Hepatocyte (in vitro differentiated cells): ENCODE measurements at regions not wholly inside any gene's neighbourhood (a gene's known extent, or its start where the extent isn't known, plus 50 kb on each side); places are given as distances from the start of the nearest gene placed in this dataset.

ENCODE experiments used
- DNase-seq: peaks from one replicate; pipeline ENCODE4 v3.0.0-alpha.2; 2016; ENCODE audit warnings: low spot score
- H2AFZ ChIP-seq: fragments of 200-600 bp; sonication (generic); 2 replicates; pipeline ENCODE4 v1.6.0; 2016; ENCODE audit warnings: antibody characterized with exemption, mild to moderate bottlenecking
- H3K27ac ChIP-seq: fragments of 200-600 bp; sonication (generic); 2 replicates; pipeline ENCODE4 v1.5.1; 2016; ENCODE audit warnings: mild to moderate bottlenecking
- H3K27me3 ChIP-seq: fragments of 200-600 bp; sonication (generic); 2 replicates; pipeline ENCODE4 v1.6.1; 2016
- H3K36me3 ChIP-seq: fragments of 200-600 bp; sonication (generic); replicated peaks from 2 replicates; pipeline ENCODE4 v1.5.1; 2016; ENCODE audit warnings: low read depth; ENCODE audit not compliant: insufficient read depth
- H3K4me1 ChIP-seq: fragments of 200-600 bp; sonication (generic); 2 replicates; pipeline ENCODE4 v1.5.1; 2016; ENCODE audit warnings: mild to moderate bottlenecking, moderate library complexity; ENCODE audit not compliant: insufficient read depth
- H3K4me2 ChIP-seq: fragments of 200-600 bp; sonication (generic); 2 replicates; pipeline ENCODE4 v1.6.0; 2016
- H3K4me3 ChIP-seq: fragments of 200-600 bp; sonication (generic); 2 replicates; pipeline ENCODE4 v1.5.1; 2016; ENCODE audit warnings: mild to moderate bottlenecking
- H3K79me2 ChIP-seq: fragments of 200-600 bp; sonication (generic); 2 replicates; pipeline ENCODE4 v1.6.0; 2017; ENCODE audit warnings: mild to moderate bottlenecking
- H3K9me2 ChIP-seq: fragments of 200-600 bp; sonication (generic); replicated peaks from 2 replicates; pipeline ENCODE4 v1.6.0; 2017; ENCODE audit warnings: mild to moderate bottlenecking; ENCODE audit not compliant: insufficient read depth
- H3K9me3 ChIP-seq: fragments of 200-600 bp; sonication (generic); 2 replicates; pipeline ENCODE4 v1.5.1; 2016; ENCODE audit warnings: low read depth, mild to moderate bottlenecking
- H4K20me1 ChIP-seq: fragments of 200-600 bp; sonication (generic); 2 replicates; pipeline ENCODE4 v1.6.0; 2016; ENCODE audit warnings: mild to moderate bottlenecking; ENCODE audit not compliant: insufficient read depth, poor library complexity, severe bottlenecking
- EZH2 ChIP-seq: fragments of 200-600 bp; sonication (generic); IDR thresholded peaks from 2 replicates; pipeline ENCODE4 v1.6.1; 2016; ENCODE audit warnings: antibody characterized with exemption, mild to moderate bottlenecking, borderline replicate concordance
- EZH2phosphoT487 ChIP-seq: fragments of 200-600 bp; sonication (generic); IDR thresholded peaks from one replicate; pipeline ENCODE4 v1.6.1; 2018; ENCODE audit warnings: antibody characterized with exemption, mild to moderate bottlenecking, low read depth, moderate library complexity; ENCODE audit not compliant: unreplicated experiment, severe bottlenecking
- WGBS: methylation state at CpG from one replicate; pipeline ENCODE4 v1.1.6; 2016; ENCODE audit warnings: low lambda C conversion rate; ENCODE audit errors: missing lambda C conversion rate; 5-methylcytosine and 5-hydroxymethylcytosine counted together
- TF ChIP-seq, protein P1 (sequence below): fragments of 200-600 bp; sonication (generic); IDR thresholded peaks from 2 replicates; pipeline ENCODE4 v1.5.1; 2016; ENCODE audit warnings: antibody characterized with exemption, mild to moderate bottlenecking; ENCODE audit not compliant: poor library complexity

DNA sequence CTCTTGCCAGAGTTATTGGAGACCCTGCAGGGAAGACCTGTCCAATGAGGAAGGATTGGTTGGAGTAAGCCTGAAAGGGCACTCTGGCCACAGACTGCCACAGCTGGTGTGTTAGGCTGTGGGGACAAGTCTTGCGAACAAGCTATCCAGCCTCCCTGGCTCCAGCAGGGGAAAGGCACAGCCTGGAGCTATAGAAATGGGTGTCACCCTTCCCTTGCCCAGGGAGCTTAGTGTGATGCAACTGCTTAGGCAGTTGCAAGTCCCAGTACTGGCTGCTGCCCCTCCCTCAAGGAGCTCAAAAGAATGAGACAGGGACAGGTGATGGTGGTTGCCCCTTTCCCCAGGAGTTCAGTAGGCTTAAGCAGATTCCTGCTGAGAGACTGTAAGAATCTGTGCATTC is 165.7 kb upstream of the CT83 start:
- no peak overlapping the region for H3K4me2 ChIP-seq

DNA sequence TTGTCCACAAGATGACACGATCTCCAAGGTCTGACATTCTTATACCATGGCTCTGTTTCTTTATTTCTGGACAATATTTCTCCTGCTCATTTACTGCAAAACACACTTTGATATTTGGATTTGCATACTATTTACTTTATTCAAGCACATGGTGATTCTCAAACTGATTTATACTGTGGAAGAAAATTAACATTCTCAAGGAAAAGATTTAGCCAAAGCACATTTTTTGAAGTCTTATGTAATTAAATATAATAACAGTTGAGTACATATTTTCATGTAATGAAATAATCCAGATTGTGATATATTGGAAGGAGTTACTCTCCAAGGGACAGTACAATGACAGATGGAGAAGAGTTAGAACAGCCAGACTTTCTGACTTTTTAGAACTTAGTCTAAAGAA is 155.8 kb upstream of the CT83 start:
- Histone ChIP-seq H3K79me2 (no peaks in the 10 kb centered on the region), H3K9me2 (no peaks in the 10 kb centered on the region), H2AFZ (no peak overlapping the region), H3K36me3 (no peaks in the 10 kb centered on the region), H3K9me3 (no peaks in the 10 kb centered on the region), H3K4me1 (no peaks in the 10 kb centered on the region), H3K27ac (no peak overlapping the region), H4K20me1 (no peaks in the 10 kb centered on the region), H3K27me3 (no peaks in the 10 kb centered on the region), H3K4me2 (no peak overlapping the region), H3K4me3 (no peak overlapping the region)
- DNase-seq = no peak
- TF ChIP-seq, protein P1, sequence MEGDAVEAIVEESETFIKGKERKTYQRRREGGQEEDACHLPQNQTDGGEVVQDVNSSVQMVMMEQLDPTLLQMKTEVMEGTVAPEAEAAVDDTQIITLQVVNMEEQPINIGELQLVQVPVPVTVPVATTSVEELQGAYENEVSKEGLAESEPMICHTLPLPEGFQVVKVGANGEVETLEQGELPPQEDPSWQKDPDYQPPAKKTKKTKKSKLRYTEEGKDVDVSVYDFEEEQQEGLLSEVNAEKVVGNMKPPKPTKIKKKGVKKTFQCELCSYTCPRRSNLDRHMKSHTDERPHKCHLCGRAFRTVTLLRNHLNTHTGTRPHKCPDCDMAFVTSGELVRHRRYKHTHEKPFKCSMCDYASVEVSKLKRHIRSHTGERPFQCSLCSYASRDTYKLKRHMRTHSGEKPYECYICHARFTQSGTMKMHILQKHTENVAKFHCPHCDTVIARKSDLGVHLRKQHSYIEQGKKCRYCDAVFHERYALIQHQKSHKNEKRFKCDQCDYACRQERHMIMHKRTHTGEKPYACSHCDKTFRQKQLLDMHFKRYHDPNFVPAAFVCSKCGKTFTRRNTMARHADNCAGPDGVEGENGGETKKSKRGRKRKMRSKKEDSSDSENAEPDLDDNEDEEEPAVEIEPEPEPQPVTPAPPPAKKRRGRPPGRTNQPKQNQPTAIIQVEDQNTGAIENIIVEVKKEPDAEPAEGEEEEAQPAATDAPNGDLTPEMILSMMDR = no peak
- no peak for TF ChIP-seq EZH2
- WGBS = 45% methylated on average over 1 of the region's 1 CpG

More for the DNA sequence above, 165.7 kb upstream of the CT83 start:
- no peaks in the 10 kb centered on the region for H3K9me3 ChIP-seq
- no peaks in the 10 kb centered on the region for H3K36me3 ChIP-seq
- TF ChIP-seq, protein P1 = no peak
- TF ChIP-seq EZH2phosphoT487 = no peak
- no peak for TF ChIP-seq EZH2
- no peak overlapping the region for H3K27ac ChIP-seq
- no peak for DNase-seq
- no peaks in the 10 kb centered on the region for H3K27me3 ChIP-seq
- no peak overlapping the region for H2AFZ ChIP-seq
- H3K79me2 ChIP-seq = no peaks in the 10 kb centered on the region
- H3K4me3 ChIP-seq = no peak overlapping the region
- no peaks in the 10 kb centered on the region for H3K4me1 ChIP-seq
- H3K9me2 ChIP-seq = no peaks in the 10 kb centered on the region
- WGBS = 94% methylated on average over 1 of the region's 1 CpG
- no peaks in the 10 kb centered on the region for H4K20me1 ChIP-seq

GRCh38 chrX:116607776-116608175 is 145.0 kb upstream of the CT83 start:
- no peaks in the 10 kb centered on the region for H3K9me2 ChIP-seq
- no peaks in the 10 kb centered on the region for H3K4me1 ChIP-seq
- H3K4me3 ChIP-seq = no peak overlapping the region
- WGBS = 37% methylated on average over 1 of the region's 1 CpG
- no peak overlapping the region for H2AFZ ChIP-seq
- H3K27me3 ChIP-seq = no peaks in the 10 kb centered on the region
- no peak overlapping the region for H3K4me2 ChIP-seq
- H3K36me3 ChIP-seq = no peaks in the 10 kb centered on the region
- H3K27ac ChIP-seq = no peak overlapping the region
- DNase-seq = no peak
- TF ChIP-seq, protein P1 = no peak
- no peak for TF ChIP-seq EZH2
- TF ChIP-seq EZH2phosphoT487 = no peak
- H4K20me1 ChIP-seq = no peaks in the 10 kb centered on the region
- H3K79me2 ChIP-seq = no peaks in the 10 kb centered on the region
- H3K9me3 ChIP-seq = peaks cover under 1% of the 10 kb centered on the region

DNA sequence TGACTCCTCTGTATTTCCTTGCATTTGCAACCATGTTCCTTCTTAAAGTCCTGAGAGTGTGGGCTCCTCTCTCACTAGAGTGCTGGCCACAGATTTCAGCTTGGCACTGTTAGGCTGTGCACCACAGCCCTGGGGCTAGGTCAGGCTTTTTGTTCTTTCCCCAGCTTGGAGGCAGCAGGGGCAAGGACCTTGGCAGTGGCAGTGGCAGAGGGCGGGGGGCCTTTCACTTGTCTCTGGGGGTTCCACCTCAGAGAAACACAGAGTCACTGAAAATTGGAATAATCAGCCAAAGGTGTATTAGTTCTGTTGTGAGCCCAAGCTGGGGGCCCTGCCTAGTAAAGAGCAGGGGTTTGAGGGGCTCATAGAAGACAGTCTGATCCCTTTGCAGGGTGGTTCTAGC is 142.8 kb upstream of the CT83 start:
- no peak overlapping the region for H3K27ac ChIP-seq
- H3K4me1 ChIP-seq = no peaks in the 10 kb centered on the region
- H3K9me2 ChIP-seq = no peaks in the 10 kb centered on the region
- WGBS = 70% methylated on average over 1 of the region's 1 CpG
- no peak overlapping the region for H3K4me2 ChIP-seq
- no peaks in the 10 kb centered on the region for H3K79me2 ChIP-seq
- no peaks in the 10 kb centered on the region for H3K27me3 ChIP-seq
- H2AFZ ChIP-seq = no peak overlapping the region
- no peaks in the 10 kb centered on the region for H3K36me3 ChIP-seq
- no peaks in the 10 kb centered on the region for H3K9me3 ChIP-seq
- H4K20me1 ChIP-seq = no peaks in the 10 kb centered on the region
- no peak overlapping the region for H3K4me3 ChIP-seq
- no peak for DNase-seq
- TF ChIP-seq EZH2phosphoT487 (no peak), EZH2 (no peak)
- TF ChIP-seq, protein P1 = no peak
